Thymus (tissue), 11 donors: ENCODE measurements at regions not wholly inside any gene's neighbourhood (a gene's known extent, or its start where the extent isn't known, plus 50 kb on each side); places are given as distances from the start of the nearest gene placed in this dataset.

ENCODE experiments used
- DNase-seq, 9 donors: peaks; one replicate each; pipeline ENCODE4 v3.0.0-alpha.2; 2013; ENCODE audit warnings: low spot score in 9 of 9, low read depth in 6 of 9, missing footprints in 1 of 9
- H3K27ac ChIP-seq, 2 donors: one replicate each; pipeline ENCODE4 v1.5.1; 2013; ENCODE audit warnings: control low read depth in 1 of 2, low read depth in 1 of 2, low read length in 1 of 2, mild to moderate bottlenecking in 1 of 2, moderate library complexity in 1 of 2
- H3K27me3 ChIP-seq, 2 donors: one replicate each; pipeline ENCODE4 v1.5.1; 2013; ENCODE audit warnings: low read length in 1 of 2; ENCODE audit not compliant: control insufficient read depth in 2 of 2, insufficient read depth in 1 of 2
- H3K36me3 ChIP-seq, 2 donors: one replicate each; pipeline ENCODE4 v1.5.1; 2013; ENCODE audit warnings: low read length in 1 of 2, mild to moderate bottlenecking in 1 of 2, moderate library complexity in 1 of 2; ENCODE audit not compliant: control insufficient read depth in 2 of 2, insufficient read depth in 2 of 2
- H3K4me1 ChIP-seq, 2 donors: one replicate each; pipeline ENCODE4 v1.5.1; 2013; ENCODE audit warnings: low read length in 2 of 2; ENCODE audit not compliant: control insufficient read depth in 2 of 2, insufficient read depth in 2 of 2
- H3K4me3 ChIP-seq, 2 donors: one replicate each; pipeline ENCODE4 v1.5.1; 2013; ENCODE audit warnings: low read length in 2 of 2, control low read depth in 1 of 2, mild to moderate bottlenecking in 1 of 2
- H3K9me3 ChIP-seq, 2 donors: one replicate each; pipeline ENCODE4 v1.5.1; 2013; ENCODE audit warnings: low read length in 1 of 2, mild to moderate bottlenecking in 1 of 2; ENCODE audit not compliant: control insufficient read depth in 2 of 2, insufficient read depth in 1 of 2
- WGBS: extraction: QIAGEN DNeasy Blood & Tissue Kit; methylation state at CpG from one replicate; pipeline ENCODE4 v1.1.7; 2013; 5-methylcytosine and 5-hydroxymethylcytosine counted together
- donor health status: healthy.

DNA sequence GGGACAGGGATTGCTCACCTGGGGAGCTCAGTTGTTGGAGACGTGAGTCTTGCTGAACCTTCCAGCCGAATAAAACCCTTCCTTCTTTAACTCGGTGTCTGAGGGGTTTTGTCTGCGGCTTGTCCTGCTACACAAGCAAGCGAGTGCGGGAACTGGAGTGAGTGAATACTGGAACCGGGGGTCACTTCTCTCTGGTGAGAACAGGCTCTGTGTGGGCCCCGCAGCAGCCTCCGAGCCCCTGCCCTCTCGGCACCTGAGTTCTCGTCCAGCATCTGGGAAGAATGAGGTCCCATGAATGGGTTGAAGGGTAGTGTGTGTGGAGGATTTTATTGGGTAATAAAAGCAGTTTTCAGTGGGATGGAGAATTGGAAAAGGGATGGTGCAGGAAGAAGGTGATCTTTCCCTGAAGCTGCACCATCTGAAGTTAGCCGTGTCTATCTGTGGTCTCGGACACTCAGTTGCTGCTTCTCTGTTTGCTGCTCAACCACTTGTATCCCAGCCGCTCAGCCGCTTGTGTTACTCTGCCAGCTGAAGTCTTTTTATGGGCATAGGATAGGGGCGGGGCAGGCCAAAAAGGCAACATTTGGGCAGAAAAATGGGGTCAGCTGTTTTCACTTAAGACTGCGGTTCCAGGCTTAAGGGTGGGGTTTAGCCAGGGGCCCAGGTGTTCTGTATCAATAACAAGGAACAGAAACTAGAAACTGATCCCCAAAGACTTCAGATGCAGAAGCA, 450.6 kb upstream of the CAMK1G start:
- no peak for DNase-seq
- WGBS: 95% methylated on average over 17 of the region's 17 CpGs
- Histone ChIP-seq H3K36me3 (no peaks in the 10 kb centered on the region), H3K4me3 (no peak overlapping the region), H3K4me1 (no peaks in the 10 kb centered on the region), H3K9me3 (no peaks in the 10 kb centered on the region), H3K27ac (no peak overlapping the region), H3K27me3 (no peaks in the 10 kb centered on the region)

DNA sequence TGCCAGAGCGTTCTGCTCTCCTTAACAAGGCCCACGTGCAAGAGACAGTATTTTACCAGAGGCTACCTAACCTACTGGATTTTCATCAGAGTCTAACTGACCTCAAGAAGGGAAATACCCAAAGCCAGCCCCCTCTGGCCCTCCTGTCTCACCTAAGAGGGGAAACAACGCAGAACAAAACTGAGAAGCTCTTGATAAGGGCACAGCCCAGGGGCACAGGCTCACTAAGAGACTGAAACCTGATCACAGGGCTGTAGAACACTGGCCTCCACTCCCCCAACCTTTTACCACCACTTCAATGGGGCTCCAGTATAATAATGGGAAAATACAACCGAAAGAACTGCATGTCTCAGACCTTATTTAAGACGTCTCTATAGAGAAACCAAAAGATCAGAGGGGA, 449.5 kb upstream of the CAMK1G start:
- WGBS: 87% methylated on average over 5 of the region's 5 CpGs
- no peak for DNase-seq
- Histone ChIP-seq H3K9me3 (no peaks in the 10 kb centered on the region), H3K36me3 (no peaks in the 10 kb centered on the region), H3K27me3 (no peaks in the 10 kb centered on the region), H3K27ac (no peak overlapping the region), H3K4me3 (no peak overlapping the region), H3K4me1 (no peaks in the 10 kb centered on the region)

DNA sequence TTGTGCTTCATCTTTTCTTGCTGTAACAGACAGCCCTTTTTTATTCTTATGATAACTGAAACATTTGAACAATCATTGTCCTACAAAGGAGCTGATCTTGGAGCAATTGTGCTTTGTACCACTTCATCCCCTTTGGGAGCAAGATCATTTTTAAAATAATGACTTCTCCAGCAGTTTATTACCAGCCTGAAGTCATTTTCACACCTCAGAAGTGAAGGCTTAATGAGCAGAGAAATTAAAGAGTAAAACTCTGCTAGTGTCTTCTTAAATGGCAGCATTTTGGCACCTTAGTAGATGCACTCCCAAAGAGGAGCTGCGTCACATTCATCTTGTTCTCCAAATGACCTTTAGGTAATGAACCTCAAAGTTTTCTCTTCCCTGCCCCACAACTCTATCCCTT, 439.6 kb upstream of the CAMK1G start:
- Histone ChIP-seq H3K36me3 (no peaks in the 10 kb centered on the region), H3K4me3 (no peak overlapping the region), H3K27me3 (no peaks in the 10 kb centered on the region), H3K4me1 (no peaks in the 10 kb centered on the region), H3K9me3 (no peaks in the 10 kb centered on the region), H3K27ac (no peak overlapping the region)
- DNase-seq: no peak
- WGBS: 91% methylated on average over 1 of the region's 1 CpG

DNA sequence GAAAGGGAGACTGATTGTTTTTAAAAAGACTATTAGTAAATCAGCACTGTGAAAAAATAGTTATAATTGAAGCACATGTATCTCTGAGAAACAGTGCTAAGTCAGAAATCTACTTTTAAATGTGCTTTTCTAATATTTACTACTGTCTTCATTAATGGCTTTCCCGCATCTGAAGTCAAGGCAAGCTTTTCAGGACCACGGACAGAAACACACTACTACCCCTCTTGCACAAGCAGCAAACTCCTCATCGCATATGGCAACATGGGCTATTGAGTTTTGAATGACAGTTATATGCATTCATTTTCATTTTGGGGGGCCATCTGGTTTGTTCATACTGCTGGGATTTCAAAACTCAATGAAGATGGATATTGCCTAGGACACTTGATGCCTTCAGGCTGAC, 433.4 kb upstream of the CAMK1G start:
- peak in 4 of 9 donors; percentile 2 to 47 (median 15) for DNase-seq
- no peaks in the 10 kb centered on the region for H3K36me3 ChIP-seq
- no peaks in the 10 kb centered on the region for H3K9me3 ChIP-seq
- H3K27me3 ChIP-seq: no peaks in the 10 kb centered on the region
- no peaks in the 10 kb centered on the region for H3K4me1 ChIP-seq
- H3K4me3 ChIP-seq: no peak overlapping the region
- WGBS: 33% methylated on average over 3 of the region's 3 CpGs
- no peak overlapping the region for H3K27ac ChIP-seq

DNA sequence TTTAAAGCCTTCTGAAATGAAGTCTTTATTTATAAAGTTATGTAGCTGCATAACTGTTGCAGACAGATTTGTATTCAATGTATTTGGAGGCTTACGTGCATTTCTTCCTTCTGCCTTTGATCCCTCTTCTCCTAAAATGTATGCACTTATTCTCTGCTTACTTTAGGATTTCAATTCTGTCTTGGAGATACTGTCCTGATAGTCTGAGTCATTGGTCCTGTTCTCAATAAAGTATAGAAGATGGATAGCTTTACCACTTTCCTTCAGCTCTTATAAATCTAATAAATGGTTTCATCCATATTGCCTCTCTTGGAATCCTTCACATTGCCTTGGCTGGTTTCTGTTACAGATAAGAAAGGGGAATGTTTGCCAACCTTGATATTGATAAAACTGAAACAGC, 430.1 kb upstream of the CAMK1G start:
- no peak overlapping the region for H3K4me3 ChIP-seq
- no peaks in the 10 kb centered on the region for H3K36me3 ChIP-seq
- H3K4me1 ChIP-seq: no peaks in the 10 kb centered on the region
- WGBS: 91% methylated on average over 1 of the region's 1 CpG
- no peaks in the 10 kb centered on the region for H3K27me3 ChIP-seq
- H3K27ac ChIP-seq: no peak overlapping the region
- no peaks in the 10 kb centered on the region for H3K9me3 ChIP-seq
- DNase-seq: no peak

DNA sequence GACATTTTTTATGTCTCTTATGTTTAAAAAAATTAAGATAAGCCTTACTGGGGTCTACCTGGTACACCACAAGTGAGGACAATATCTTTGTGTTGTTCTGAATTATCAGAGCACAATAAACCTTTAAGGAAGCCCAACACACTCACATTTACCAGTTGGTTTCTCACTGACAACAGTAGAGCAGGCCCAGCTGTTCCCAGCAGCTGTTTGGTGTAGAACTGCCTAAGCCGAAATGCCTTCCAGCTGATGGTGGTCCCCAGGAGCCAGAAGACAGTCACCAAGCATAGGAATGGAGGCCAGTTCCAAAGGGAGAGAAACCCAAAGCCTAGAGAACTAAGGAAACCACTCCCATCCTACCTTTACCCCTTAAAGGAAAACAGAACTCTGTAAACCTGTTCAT, 428.6 kb upstream of the CAMK1G start:
- no peak overlapping the region for H3K27ac ChIP-seq
- no peaks in the 10 kb centered on the region for H3K27me3 ChIP-seq
- no peaks in the 10 kb centered on the region for H3K9me3 ChIP-seq
- H3K4me3 ChIP-seq: no peak overlapping the region
- no peaks in the 10 kb centered on the region for H3K4me1 ChIP-seq
- H3K36me3 ChIP-seq: no peaks in the 10 kb centered on the region
- WGBS: 93% methylated on average over 1 of the region's 1 CpG
- DNase-seq: no peak

DNA sequence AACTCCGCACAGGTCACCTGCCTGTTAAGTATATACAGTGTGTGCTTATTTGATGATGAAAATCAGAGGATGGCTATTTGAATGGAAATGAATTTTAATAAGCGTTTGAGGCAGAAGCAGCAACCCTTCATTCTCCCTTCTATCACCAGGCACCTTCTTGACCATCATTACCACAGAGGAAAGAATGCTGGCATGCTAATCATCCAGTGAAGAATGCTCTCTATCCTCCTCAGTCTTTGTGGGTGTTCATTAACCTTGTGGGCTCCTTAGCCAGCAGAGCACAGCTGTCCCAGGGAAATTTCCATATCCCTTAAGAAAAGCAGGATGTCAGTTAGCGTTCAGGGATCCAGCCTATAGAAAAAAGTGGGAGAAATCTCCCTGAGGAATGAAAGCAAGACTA, 428.0 kb upstream of the CAMK1G start:
- Histone ChIP-seq H3K27ac (no peak overlapping the region), H3K36me3 (no peaks in the 10 kb centered on the region), H3K4me3 (no peak overlapping the region), H3K4me1 (no peaks in the 10 kb centered on the region), H3K9me3 (no peaks in the 10 kb centered on the region), H3K27me3 (no peaks in the 10 kb centered on the region)
- 75% methylated on average over 3 of the region's 3 CpGs for WGBS
- no peak for DNase-seq

DNA sequence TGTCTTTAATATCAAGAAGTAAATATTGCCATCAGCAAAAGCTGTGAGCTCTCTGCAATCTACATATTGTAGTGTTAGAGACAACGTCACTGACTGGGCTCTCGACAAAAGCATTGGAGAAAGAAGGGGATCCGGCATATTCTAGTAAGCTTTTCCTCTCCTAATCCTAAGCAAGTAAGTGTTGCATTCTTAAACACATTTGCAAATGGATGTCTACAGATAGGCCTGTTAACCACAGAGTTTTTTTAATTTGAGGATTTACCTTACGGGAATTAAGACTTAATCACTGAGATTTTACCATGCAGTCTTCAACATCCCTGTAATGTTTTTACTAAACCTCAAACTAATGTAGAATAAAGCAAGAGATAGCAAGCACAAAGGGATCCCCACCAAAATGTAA, 426.5 kb upstream of the CAMK1G start:
- Histone ChIP-seq H3K4me1 (no peaks in the 10 kb centered on the region), H3K36me3 (no peaks in the 10 kb centered on the region), H3K9me3 (no peaks in the 10 kb centered on the region), H3K4me3 (no peak overlapping the region), H3K27me3 (no peaks in the 10 kb centered on the region), H3K27ac (no peak overlapping the region)
- DNase-seq: no peak
- 79% methylated on average over 4 of the region's 4 CpGs for WGBS

DNA sequence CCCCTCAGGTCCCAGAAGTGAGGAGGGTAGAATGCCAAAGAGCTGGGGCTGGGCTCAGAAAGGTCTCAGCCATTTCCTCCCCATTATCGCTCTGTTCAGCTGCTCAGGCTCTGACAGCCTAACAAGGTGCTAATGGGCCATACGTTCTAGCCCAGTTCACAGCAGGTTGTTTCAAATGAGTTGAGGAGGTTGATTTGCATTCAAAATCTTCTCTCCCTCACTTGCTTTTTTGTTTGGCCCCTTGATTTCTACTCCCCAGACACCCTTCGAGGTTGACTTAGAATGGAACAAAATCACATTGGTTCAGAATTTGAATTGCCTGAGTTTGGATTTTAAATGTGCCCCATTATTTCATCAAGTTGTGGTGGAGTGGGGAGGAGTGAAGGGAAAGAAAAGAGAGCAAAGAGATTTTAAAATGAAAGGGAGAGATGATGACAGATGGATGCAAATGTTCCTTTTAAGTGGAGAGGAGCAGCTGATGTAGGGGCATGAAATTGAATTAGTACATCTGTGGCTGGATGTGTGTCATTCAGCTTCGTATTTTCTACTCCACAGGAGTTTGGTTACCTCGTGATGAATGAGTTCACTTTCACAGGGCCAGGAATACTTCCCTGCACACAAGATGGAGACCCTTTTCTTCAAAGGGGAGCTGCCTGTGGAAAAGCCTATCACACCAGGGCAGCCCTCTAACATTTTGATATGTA, 425.8 kb upstream of the CAMK1G start:
- no peak for DNase-seq
- Histone ChIP-seq H3K36me3 (no peaks in the 10 kb centered on the region), H3K27ac (no peak overlapping the region), H3K27me3 (no peaks in the 10 kb centered on the region), H3K9me3 (no peaks in the 10 kb centered on the region), H3K4me1 (no peaks in the 10 kb centered on the region), H3K4me3 (no peak overlapping the region)
- 43% methylated on average over 5 of the region's 5 CpGs for WGBS
